ENCODE measurements at regions not wholly inside any gene's neighbourhood (a gene's known extent, or its start where the extent isn't known, plus 50 kb on each side); places are given as distances from the start of the nearest gene placed in this dataset.

DNA sequence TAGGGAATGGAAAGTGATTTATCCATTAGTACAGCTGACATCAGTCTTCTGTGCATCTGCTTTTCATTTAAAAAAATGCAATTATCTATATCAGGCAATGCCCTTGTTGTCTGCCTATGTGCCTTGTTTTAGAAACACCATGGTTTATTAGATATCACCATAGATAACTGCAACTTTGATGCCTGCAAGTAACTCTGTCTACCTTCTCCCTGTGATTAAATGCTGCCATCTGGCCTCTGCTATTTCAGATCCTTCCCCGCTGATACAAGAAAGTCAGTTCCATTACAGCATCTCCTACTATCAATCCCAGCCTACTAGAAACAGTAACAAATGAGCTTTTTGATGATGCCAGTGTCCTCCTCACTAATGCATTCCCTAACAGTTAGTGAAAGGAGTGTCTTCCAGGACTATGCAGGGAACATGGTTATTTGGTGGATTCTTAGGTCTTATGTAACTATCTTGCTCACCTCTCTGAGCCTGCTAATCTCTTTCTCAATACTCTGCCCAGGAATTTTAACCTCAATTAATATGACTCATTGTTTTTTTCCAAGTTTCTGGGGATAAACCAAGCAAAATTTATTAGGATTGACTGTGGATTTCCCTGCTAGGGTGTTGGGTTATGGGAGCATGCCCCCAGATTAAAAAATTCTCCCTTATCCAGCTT lies 444.9 kb downstream of the RAPGEF2 start:
- Histone ChIP-seq H3K9me3 (no peaks in the 10 kb centered on the region), H3K36me3 (no peaks in the 10 kb centered on the region), H3K27ac (no peak overlapping the region), H3K27me3 (no peaks in the 10 kb centered on the region), H3K4me3 (no peak overlapping the region), H3K4me1 (no peaks in the 10 kb centered on the region)
- TF ChIP-seq EP300 (IDR thresholded peaks at IDR 0.05) (no peak), POLR2A (IDR thresholded peaks at IDR 0.05) (no peak), POLR2AphosphoS5 (IDR thresholded peaks at IDR 0.05) (no peak)
- TF ChIP-seq, protein P1, sequence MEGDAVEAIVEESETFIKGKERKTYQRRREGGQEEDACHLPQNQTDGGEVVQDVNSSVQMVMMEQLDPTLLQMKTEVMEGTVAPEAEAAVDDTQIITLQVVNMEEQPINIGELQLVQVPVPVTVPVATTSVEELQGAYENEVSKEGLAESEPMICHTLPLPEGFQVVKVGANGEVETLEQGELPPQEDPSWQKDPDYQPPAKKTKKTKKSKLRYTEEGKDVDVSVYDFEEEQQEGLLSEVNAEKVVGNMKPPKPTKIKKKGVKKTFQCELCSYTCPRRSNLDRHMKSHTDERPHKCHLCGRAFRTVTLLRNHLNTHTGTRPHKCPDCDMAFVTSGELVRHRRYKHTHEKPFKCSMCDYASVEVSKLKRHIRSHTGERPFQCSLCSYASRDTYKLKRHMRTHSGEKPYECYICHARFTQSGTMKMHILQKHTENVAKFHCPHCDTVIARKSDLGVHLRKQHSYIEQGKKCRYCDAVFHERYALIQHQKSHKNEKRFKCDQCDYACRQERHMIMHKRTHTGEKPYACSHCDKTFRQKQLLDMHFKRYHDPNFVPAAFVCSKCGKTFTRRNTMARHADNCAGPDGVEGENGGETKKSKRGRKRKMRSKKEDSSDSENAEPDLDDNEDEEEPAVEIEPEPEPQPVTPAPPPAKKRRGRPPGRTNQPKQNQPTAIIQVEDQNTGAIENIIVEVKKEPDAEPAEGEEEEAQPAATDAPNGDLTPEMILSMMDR (IDR thresholded peaks at IDR 0.05) = no peak
- peak in 1 of 2 donors; percentile 33 for ATAC-seq (ENCODE audit: low FRiP score in 2 of 2)
- 86 to 94% methylated on average over 1 of the region's 1 CpG for whole genome bisulfite sequencing, 2 donors
- DNase-seq = no peak

DNA sequence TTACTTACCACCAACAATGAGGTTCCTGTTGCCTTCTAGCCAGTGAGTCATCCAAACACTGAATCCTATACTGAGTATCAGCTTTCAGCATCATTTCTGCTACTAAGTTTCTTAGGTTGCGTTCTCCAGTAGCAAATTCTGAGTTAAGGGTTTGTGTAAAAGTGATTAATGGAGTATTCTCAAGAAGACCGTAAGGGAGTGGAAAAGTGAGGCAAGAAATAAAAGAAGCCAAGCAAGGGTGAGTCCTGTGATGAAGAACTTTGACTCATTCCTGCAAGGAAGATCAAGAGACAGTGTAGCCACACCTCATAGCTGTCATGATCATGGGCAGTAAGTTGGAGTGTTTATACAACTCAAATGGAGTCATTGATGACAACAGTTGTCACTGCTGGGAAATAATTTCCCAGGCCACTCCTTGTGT lies 446.2 kb downstream of the RAPGEF2 start:
- H3K27ac ChIP-seq = no peak overlapping the region
- peak in 1 of 2 donors; percentile 53 for ATAC-seq (ENCODE audit: low FRiP score in 2 of 2)
- no peak for DNase-seq
- no peaks in the 10 kb centered on the region for H3K36me3 ChIP-seq
- TF ChIP-seq, protein P1 (IDR thresholded peaks at IDR 0.05) = no peak
- TF ChIP-seq POLR2A (IDR thresholded peaks at IDR 0.05) (no peak), EP300 (IDR thresholded peaks at IDR 0.05) (no peak), POLR2AphosphoS5 (IDR thresholded peaks at IDR 0.05) (no peak)
- 73 to 84% methylated on average over 2 of the region's 2 CpGs for whole genome bisulfite sequencing, 2 donors
- no peaks in the 10 kb centered on the region for H3K27me3 ChIP-seq
- no peak overlapping the region for H3K4me3 ChIP-seq
- no peaks in the 10 kb centered on the region for H3K9me3 ChIP-seq
- no peaks in the 10 kb centered on the region for H3K4me1 ChIP-seq

DNA sequence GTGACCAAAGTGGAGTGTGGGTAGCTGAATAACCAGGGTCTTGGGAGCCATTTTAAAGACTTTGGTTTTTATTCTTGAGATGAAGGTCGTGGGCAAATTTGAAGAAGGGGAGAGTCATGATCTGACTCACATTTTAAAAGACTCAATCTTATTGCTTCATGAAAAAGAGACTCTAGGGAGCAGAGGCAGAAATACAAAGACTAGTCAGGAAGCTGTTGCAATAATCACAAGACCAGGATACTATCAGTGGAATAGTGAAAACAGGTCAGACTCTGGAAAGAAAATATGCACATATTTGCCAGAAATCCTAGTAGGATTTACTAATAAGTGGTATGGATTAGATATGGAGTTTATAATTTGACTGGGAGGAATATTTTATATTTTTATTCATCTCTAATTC lies 448.4 kb downstream of the RAPGEF2 start:
- Histone ChIP-seq H3K9me3 (no peaks in the 10 kb centered on the region), H3K27ac (no peak overlapping the region), H3K4me3 (no peak overlapping the region), H3K27me3 (no peaks in the 10 kb centered on the region), H3K4me1 (no peaks in the 10 kb centered on the region), H3K36me3 (no peaks in the 10 kb centered on the region)
- WGBS, 2 donors = 54 to 75% methylated on average over 1 of the region's 1 CpG
- TF ChIP-seq POLR2AphosphoS5 (IDR thresholded peaks at IDR 0.05) (no peak), POLR2A (IDR thresholded peaks at IDR 0.05) (no peak)
- TF ChIP-seq, protein P1 (IDR thresholded peaks at IDR 0.05) = no peak
- ATAC-seq (ENCODE audit: low FRiP score in 2 of 2) (peak in 1 of 2 donors; percentile 53), DNase-seq (no peak)

DNA sequence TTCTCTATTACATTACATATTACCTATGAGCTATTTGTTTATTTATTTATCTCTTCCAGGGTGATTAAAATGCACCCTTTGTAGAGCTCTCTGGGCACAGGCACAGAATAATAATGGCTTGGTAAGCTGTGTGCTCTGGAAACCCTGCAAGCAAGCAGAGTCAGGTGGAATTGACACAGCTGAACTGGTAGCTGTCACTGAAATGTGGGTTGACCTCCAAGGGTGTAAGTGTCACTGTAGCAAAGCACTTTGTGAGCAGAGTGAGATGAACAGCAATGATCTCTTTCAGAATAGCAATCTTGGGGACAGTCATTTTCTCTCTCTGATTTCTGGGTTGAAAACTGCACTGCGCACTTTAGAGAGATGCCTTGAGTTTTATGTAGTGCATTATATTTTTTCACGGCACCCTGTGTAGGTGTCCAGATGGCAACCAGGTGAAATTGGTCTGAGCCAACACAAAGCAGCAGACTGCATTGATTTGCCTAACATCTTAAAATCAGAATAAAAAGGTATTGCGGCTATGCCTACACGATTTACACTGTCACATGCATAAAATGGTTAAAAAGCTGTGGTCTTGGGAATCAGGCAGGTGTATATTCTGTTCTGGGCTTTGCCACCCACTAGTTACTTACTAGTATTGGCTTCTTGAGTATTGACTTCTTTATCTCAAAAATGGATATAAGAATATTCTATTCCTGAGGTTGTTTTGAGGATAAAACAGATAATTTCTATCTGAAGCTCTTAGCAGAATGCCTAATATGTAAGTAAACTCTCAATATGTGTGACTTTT lies 450.3 kb downstream of the RAPGEF2 start:
- no peak overlapping the region for H3K4me3 ChIP-seq
- H3K36me3 ChIP-seq = no peaks in the 10 kb centered on the region
- TF ChIP-seq POLR2AphosphoS5 (IDR thresholded peaks at IDR 0.05) = no peak
- TF ChIP-seq EP300 (IDR thresholded peaks at IDR 0.05) = no peak
- TF ChIP-seq, protein P1 (IDR thresholded peaks at IDR 0.05) = no peak
- TF ChIP-seq POLR2A (IDR thresholded peaks at IDR 0.05) = no peak
- WGBS, 2 donors = 90 to 94% methylated on average over 4 of the region's 4 CpGs
- H3K27ac ChIP-seq = no peak overlapping the region
- H3K27me3 ChIP-seq = no peaks in the 10 kb centered on the region
- DNase-seq = no peak
- no peaks in the 10 kb centered on the region for H3K4me1 ChIP-seq
- no peak for ATAC-seq (ENCODE audit: low FRiP score in 2 of 2)
- H3K9me3 ChIP-seq = no peaks in the 10 kb centered on the region

Measured in upper lobe of left lung (tissue), 6 donors.